PC-3 (cell line): ENCODE measurements at regions not wholly inside any gene's neighbourhood (a gene's known extent, or its start where the extent isn't known, plus 50 kb on each side); places are given as distances from the start of the nearest gene placed in this dataset.

ENCODE experiments used
- ATAC-seq: fragments of 200-7000 bp; cut with Tn5 transposase; 2 replicates; pipeline ENCODE4 v1.9.1; 2020; ENCODE audit warnings: mild to moderate bottlenecking, moderate library complexity
- BruUV-seq: library from RNA; stranded (reverse); fragments of 400-500 nt; replicated peaks from 2 replicates; lab custom pipeline; 2021; lab: Mats Ljungman, UMichigan
- CTCF ChIA-PET: fragments of 300-600 bp; sonication (Branson Sonifier 250); formaldehyde crosslinking; loops from one replicate; lab custom pipeline; 2022; ENCODE audit warnings: antibody characterized with exemption; lab: Charles Lee
- POLR2A ChIA-PET: fragments of 300-600 bp; sonication (Branson Sonifier 250); formaldehyde crosslinking; loops from one replicate; lab custom pipeline; 2022; ENCODE audit warnings: antibody characterized with exemption; ENCODE audit not compliant: unreplicated experiment; lab: Charles Lee
- DNase-seq: peaks from one replicate; pipeline ENCODE4 v3.0.0-alpha.2; 2015
- H2AFZ ChIP-seq: fragments of 300-600 bp; sonication (generic); 2 replicates; pipeline ENCODE4 v1.6.0; 2016; ENCODE audit warnings: antibody characterized with exemption, low read length
- H3F3A ChIP-seq: fragments of 300-600 bp; sonication (generic); one replicate; pipeline ENCODE4 v1.6.0; 2017; ENCODE audit warnings: antibody characterized with exemption, low read length, control low read depth, mild to moderate bottlenecking; ENCODE audit not compliant: unreplicated experiment
- H3K27ac ChIP-seq: fragments of 300-600 bp; sonication (generic); 2 replicates; pipeline ENCODE4 v1.5.1; 2016; ENCODE audit warnings: mild to moderate bottlenecking, low read length
- H3K27me3 ChIP-seq: fragments of 300-600 bp; sonication (generic); 2 replicates; pipeline ENCODE4 v1.6.1; 2016; ENCODE audit warnings: low read length, mixed read lengths
- H3K36me3 ChIP-seq: fragments of 300-600 bp; sonication (generic); 2 replicates; pipeline ENCODE4 v1.6.1; 2016; ENCODE audit warnings: low read depth, mixed run types, low read length, mixed read lengths
- H3K4me1 ChIP-seq: fragments of 300-600 bp; sonication (generic); 2 replicates; pipeline ENCODE4 v1.5.1; 2016; ENCODE audit warnings: low read length; ENCODE audit not compliant: insufficient read depth
- H3K4me2 ChIP-seq: fragments of 300-600 bp; sonication (generic); 2 replicates; pipeline ENCODE4 v1.6.0; 2016; ENCODE audit warnings: low read length
- H3K4me3 ChIP-seq: fragments of 300-600 bp; sonication (generic); 2 replicates; pipeline ENCODE4 v1.5.1; 2016; ENCODE audit warnings: mild to moderate bottlenecking, low read length, mixed read lengths
- H3K79me2 ChIP-seq: fragments of 300-600 bp; sonication (generic); 2 replicates; pipeline ENCODE4 v1.6.1; 2017; ENCODE audit warnings: low read length, mixed read lengths
- H3K9ac ChIP-seq: fragments of 300-600 bp; sonication (generic); 2 replicates; pipeline ENCODE4 v1.6.0; 2016; ENCODE audit warnings: mild to moderate bottlenecking, low read length
- H3K9me2 ChIP-seq: fragments of 300-600 bp; sonication (generic); replicated peaks from 2 replicates; pipeline ENCODE4 v1.6.1; 2016; ENCODE audit warnings: mixed run types, low read length, mixed read lengths
- H3K9me3 ChIP-seq: fragments of 300-600 bp; sonication (generic); 2 replicates; pipeline ENCODE4 v1.6.1; 2016; ENCODE audit warnings: low read length, mixed read lengths
- H4K20me1 ChIP-seq: fragments of 300-600 bp; sonication (generic); 2 replicates; pipeline ENCODE4 v1.6.1; 2016; ENCODE audit warnings: low read length, mixed read lengths
- CTCF ChIP-seq: fragments of 300-600 bp; sonication (generic); conservative IDR thresholded peaks from 2 replicates; pipeline ENCODE4 v1.5.1; 2017; ENCODE audit warnings: antibody characterized with exemption, low read depth, mild to moderate bottlenecking, low read length
- EZH2 ChIP-seq: fragments of 300-600 bp; sonication (generic); IDR thresholded peaks from one replicate; pipeline ENCODE4 v1.6.1; 2017; ENCODE audit warnings: antibody characterized with exemption, mild to moderate bottlenecking, low read length; ENCODE audit not compliant: unreplicated experiment
- EZH2phosphoT487 ChIP-seq: fragments of 300-600 bp; sonication (generic); IDR thresholded peaks from 2 replicates; pipeline ENCODE4 v1.6.1; 2018; ENCODE audit warnings: mild to moderate bottlenecking, antibody characterized with exemption, low read length, borderline replicate concordance
- intact Hi-C: fragments of 100-400 bp; cut with micrococcal nuclease; formaldehyde crosslinking; loops from 2 replicates; pipeline ENCODE4 v1.9.0; 2023

- H3K36me3 ChIP-seq, result peaks cover 6% of the 10 kb centered on the region; the same call in 1 of the 2 replicates
- no peaks in the 10 kb centered on the region for H3K9me3 ChIP-seq
- POLR2A ChIA-PET, result no interaction called here
- no peaks in the 10 kb centered on the region for H3K9me2 ChIP-seq
- no peaks in the 10 kb centered on the region for H4K20me1 ChIP-seq
- no peak overlapping the region for H3K4me3 ChIP-seq
- no peaks in the 10 kb centered on the region for H3K79me2 ChIP-seq
- H3K27me3 ChIP-seq, result no peaks in the 10 kb centered on the region
- H3F3A ChIP-seq, result no peaks in the 10 kb centered on the region
- H3K27ac ChIP-seq, result no peak overlapping the region
- H3K4me1 ChIP-seq, result no peaks in the 10 kb centered on the region
- DNase-seq (no peak), ATAC-seq (no peak)
- BruUV-seq, result no TSS peak
- H2AFZ ChIP-seq, result no peak overlapping the region
- CTCF ChIA-PET, result no interaction called here
- intact Hi-C loops, result no loop called here
- no peak for TF ChIP-seq EZH2phosphoT487
- no peak for TF ChIP-seq CTCF
- no peak for TF ChIP-seq EZH2
- no peak overlapping the region for H3K9ac ChIP-seq
- H3K4me2 ChIP-seq, result no peak overlapping the region
Measured at GRCh38 chr3:13123013-13123654, 49.9 kb upstream of the IQSEC1 start.
